ENCODE measurements at regions not wholly inside any gene's neighbourhood (a gene's known extent, or its start where the extent isn't known, plus 50 kb on each side); places are given as distances from the start of the nearest gene placed in this dataset.

DNA sequence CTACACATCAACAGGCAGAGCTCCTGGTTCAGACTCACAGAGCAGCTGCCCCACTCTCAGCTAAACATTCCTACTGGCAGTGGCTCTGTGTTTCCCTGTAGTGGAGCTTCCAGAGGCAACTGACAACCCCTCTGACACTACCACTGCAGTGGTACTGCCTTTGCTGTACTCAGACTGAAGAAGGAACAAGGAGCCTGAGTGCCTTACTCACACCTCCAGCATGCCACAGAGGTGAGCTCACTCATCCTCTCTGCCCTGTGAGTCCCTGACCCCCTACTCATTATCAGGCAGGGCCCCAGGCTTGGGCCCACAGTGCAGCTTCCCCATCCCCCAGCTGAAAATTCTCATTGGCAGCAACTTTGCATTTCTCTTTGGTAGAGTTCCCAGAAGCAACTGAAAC lies 240.5 kb upstream of the POF1B start:
- Histone ChIP-seq H3K36me3 (no peaks in the 10 kb centered on the region), H3K9me3 (no peaks in the 10 kb centered on the region), H3K27ac (no peak overlapping the region), H3K4me1 (no peaks in the 10 kb centered on the region), H3K27me3 (no peaks in the 10 kb centered on the region), H3K4me3 (no peak overlapping the region)
- DNase-seq, result no peak
- TF ChIP-seq, protein P1, sequence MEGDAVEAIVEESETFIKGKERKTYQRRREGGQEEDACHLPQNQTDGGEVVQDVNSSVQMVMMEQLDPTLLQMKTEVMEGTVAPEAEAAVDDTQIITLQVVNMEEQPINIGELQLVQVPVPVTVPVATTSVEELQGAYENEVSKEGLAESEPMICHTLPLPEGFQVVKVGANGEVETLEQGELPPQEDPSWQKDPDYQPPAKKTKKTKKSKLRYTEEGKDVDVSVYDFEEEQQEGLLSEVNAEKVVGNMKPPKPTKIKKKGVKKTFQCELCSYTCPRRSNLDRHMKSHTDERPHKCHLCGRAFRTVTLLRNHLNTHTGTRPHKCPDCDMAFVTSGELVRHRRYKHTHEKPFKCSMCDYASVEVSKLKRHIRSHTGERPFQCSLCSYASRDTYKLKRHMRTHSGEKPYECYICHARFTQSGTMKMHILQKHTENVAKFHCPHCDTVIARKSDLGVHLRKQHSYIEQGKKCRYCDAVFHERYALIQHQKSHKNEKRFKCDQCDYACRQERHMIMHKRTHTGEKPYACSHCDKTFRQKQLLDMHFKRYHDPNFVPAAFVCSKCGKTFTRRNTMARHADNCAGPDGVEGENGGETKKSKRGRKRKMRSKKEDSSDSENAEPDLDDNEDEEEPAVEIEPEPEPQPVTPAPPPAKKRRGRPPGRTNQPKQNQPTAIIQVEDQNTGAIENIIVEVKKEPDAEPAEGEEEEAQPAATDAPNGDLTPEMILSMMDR (IDR thresholded peaks at IDR 0.05), result no peak
- TF ChIP-seq POLR2A (IDR thresholded peaks at IDR 0.05), result no peak
- intact Hi-C loops (cut with DNase I; ENCODE audit: low total_unique reads), result no loop called here

DNA sequence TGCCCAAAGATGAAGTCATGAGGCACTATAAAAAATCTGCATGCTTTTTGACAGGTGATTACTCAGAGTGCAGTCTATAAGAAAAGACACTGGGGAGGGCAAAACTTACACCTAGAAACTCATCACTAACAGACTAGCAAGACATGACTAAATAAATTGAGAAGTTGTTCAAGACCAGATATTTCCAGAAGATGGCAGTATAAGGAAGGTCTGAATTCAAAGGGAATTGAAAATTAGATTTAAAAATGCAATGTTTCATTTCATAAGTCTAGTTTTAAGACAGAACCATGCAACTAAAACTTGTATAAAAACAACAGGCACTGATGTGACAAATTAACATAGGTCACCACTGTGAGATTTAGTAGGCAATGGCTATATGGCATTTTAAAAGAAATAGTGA lies 232.5 kb upstream of the POF1B start:
- Histone ChIP-seq H3K9me3 (no peaks in the 10 kb centered on the region), H3K4me1 (no peaks in the 10 kb centered on the region), H3K36me3 (no peaks in the 10 kb centered on the region), H3K27me3 (no peaks in the 10 kb centered on the region), H3K4me3 (no peak overlapping the region), H3K27ac (no peak overlapping the region)
- DNase-seq, result no peak
- intact Hi-C loops (cut with DNase I; ENCODE audit: low total_unique reads), result no loop called here
- TF ChIP-seq POLR2A (IDR thresholded peaks at IDR 0.05), result no peak
- TF ChIP-seq, protein P1 (IDR thresholded peaks at IDR 0.05), result peak in 2 of 4 experiments; percentile 6 to 32

DNA sequence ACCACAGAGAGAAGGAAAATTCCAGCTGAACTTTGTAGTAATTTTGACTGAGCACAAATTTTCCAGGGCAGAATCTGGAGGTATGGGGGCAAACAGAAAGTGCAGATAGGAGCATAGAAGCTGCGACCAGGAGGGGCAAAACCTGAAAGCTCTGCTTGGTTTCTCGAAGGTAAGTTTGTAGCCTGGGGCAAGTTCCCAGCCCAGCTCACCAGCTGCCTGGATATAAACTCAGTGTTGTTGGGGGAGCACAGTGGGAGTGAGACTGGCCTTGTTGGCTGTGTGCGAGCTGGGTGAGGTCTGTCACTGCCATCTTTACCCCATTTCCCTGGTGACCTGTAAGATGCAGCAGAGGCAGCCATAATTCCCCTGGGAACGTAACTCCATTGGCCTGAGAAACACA lies 213.5 kb upstream of the POF1B start:
- Histone ChIP-seq H3K27me3 (no peaks in the 10 kb centered on the region), H3K27ac (no peak overlapping the region), H3K4me1 (no peaks in the 10 kb centered on the region), H3K4me3 (no peak overlapping the region), H3K9me3 (no peaks in the 10 kb centered on the region), H3K36me3 (no peaks in the 10 kb centered on the region)
- DNase-seq, result no peak
- TF ChIP-seq, protein P1 (IDR thresholded peaks at IDR 0.05), result no peak
- TF ChIP-seq POLR2A (IDR thresholded peaks at IDR 0.05), result no peak
- intact Hi-C loops (cut with DNase I; ENCODE audit: low total_unique reads), result no loop called here

DNA sequence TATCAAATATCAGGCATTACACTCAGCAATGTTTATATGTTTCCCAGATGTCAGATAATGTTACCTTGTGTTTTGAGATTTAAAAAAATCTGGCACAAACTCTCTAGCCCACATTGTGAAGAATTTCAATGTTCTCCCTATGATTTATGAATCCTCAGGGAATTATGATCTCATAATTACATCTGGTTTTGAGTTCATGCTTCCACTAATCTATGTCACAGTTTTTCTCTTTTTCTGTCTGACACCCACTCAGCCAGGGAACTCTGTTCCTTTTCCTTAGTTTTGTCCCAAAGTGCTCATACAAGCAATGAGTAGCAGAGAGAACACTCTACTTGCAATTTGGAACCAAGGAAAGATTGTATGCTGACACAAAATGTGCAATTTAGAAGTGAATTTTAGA lies 212.1 kb upstream of the POF1B start:
- Histone ChIP-seq H3K27me3 (no peaks in the 10 kb centered on the region), H3K9me3 (no peaks in the 10 kb centered on the region), H3K4me3 (no peak overlapping the region), H3K27ac (no peak overlapping the region), H3K36me3 (no peaks in the 10 kb centered on the region), H3K4me1 (no peaks in the 10 kb centered on the region)
- intact Hi-C loops (cut with DNase I; ENCODE audit: low total_unique reads), result no loop called here
- TF ChIP-seq, protein P1 (IDR thresholded peaks at IDR 0.05), result no peak
- TF ChIP-seq POLR2A (IDR thresholded peaks at IDR 0.05), result no peak
- DNase-seq, result no peak

DNA sequence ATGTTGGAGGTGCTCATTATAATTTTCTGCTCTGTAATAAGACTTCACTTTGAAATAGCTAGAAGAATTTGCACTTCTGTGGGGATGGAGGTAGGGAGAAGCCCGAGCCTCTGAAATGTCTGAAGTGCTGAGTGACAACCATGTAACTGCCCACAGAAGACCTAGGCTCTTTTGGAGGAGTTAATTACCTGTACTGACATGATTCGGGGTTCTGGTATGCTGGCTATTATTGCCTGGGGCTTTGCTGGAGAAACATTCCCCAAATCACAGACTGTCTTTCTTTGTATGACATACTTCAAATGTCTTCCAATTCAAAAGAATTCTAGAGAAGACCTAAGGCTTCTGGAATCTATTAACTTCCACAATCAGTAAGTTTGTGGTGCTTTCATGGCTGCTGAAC lies 211.2 kb upstream of the POF1B start:
- TF ChIP-seq, protein P1 (IDR thresholded peaks at IDR 0.05), result no peak
- TF ChIP-seq POLR2A (IDR thresholded peaks at IDR 0.05), result no peak
- Histone ChIP-seq H3K27me3 (no peaks in the 10 kb centered on the region), H3K27ac (no peak overlapping the region), H3K4me3 (no peak overlapping the region), H3K4me1 (no peaks in the 10 kb centered on the region), H3K9me3 (no peaks in the 10 kb centered on the region), H3K36me3 (no peaks in the 10 kb centered on the region)
- intact Hi-C loops (cut with DNase I; ENCODE audit: low total_unique reads), result no loop called here
- no peak for DNase-seq

Measured in uterus (tissue), 3 donors.